ENCODE measurements at regions not wholly inside any gene's neighbourhood (a gene's known extent, or its start where the extent isn't known, plus 50 kb on each side); places are given as distances from the start of the nearest gene placed in this dataset.

GRCh38 chr21:32093646-32094462 is 185.0 kb downstream of the MIS18A start:
- no peak for TF ChIP-seq EZH2 (optimal IDR thresholded peaks at IDR 0.05; ENCODE audit: low read depth, low read length)
- TF ChIP-seq CTCF (IDR thresholded peaks at IDR 0.05; ENCODE audit: low read length): no peak
- TF ChIP-seq EZH2phosphoT487 (IDR thresholded peaks at IDR 0.05; ENCODE audit: low read length): no peak

Measured in MM.1S (cell line).